HL-60 (cell line): ENCODE measurements at regions not wholly inside any gene's neighbourhood (a gene's known extent, or its start where the extent isn't known, plus 50 kb on each side); places are given as distances from the start of the nearest gene placed in this dataset.

Source experiments
- POLR2AphosphoS5 ChIP-seq: IDR thresholded peaks from 2 replicates; pipeline ENCODE4 v1.6.1; 2012; ENCODE audit warnings: low read depth
- SPI1 ChIP-seq: IDR thresholded peaks from 2 replicates; pipeline ENCODE4 v1.6.1; 2012; ENCODE audit warnings: low read depth, mild to moderate bottlenecking, borderline replicate concordance
- TF ChIP-seq, protein P1 (sequence below): IDR thresholded peaks from 2 replicates; pipeline ENCODE4 v1.6.1; 2012; ENCODE audit warnings: low read depth; ENCODE audit not compliant: insufficient replicate concordance
- TF ChIP-seq, protein P2 (sequence below): IDR thresholded peaks from one replicate; pipeline ENCODE4 v1.5.1; 2011; ENCODE audit warnings: low read length, control low read depth, inconsistent platforms; ENCODE audit not compliant: insufficient read depth

DNA sequence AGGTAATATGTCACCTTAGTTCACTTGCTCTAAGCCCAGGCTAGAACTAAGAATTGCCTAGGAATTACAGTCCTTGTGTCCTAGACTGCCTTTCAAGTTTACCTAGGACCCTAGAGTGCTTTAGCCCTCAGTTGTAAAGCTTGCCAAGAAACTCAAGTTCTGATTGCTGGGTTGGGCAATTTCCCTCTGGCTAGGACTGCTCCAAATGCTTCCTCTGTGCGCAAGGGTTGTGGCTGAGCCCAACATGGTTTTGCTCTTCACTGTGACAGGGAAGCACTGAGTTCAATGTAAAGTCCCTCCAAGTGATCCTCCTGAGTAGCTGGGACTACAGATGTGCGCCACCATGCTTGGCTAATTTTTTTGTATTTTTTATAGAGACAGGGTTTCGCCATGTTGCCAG, 102.3 kb upstream of the NEK7 start:
- TF ChIP-seq, protein P1, sequence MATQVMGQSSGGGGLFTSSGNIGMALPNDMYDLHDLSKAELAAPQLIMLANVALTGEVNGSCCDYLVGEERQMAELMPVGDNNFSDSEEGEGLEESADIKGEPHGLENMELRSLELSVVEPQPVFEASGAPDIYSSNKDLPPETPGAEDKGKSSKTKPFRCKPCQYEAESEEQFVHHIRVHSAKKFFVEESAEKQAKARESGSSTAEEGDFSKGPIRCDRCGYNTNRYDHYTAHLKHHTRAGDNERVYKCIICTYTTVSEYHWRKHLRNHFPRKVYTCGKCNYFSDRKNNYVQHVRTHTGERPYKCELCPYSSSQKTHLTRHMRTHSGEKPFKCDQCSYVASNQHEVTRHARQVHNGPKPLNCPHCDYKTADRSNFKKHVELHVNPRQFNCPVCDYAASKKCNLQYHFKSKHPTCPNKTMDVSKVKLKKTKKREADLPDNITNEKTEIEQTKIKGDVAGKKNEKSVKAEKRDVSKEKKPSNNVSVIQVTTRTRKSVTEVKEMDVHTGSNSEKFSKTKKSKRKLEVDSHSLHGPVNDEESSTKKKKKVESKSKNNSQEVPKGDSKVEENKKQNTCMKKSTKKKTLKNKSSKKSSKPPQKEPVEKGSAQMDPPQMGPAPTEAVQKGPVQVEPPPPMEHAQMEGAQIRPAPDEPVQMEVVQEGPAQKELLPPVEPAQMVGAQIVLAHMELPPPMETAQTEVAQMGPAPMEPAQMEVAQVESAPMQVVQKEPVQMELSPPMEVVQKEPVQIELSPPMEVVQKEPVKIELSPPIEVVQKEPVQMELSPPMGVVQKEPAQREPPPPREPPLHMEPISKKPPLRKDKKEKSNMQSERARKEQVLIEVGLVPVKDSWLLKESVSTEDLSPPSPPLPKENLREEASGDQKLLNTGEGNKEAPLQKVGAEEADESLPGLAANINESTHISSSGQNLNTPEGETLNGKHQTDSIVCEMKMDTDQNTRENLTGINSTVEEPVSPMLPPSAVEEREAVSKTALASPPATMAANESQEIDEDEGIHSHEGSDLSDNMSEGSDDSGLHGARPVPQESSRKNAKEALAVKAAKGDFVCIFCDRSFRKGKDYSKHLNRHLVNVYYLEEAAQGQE: no peak
- TF ChIP-seq, protein P2, sequence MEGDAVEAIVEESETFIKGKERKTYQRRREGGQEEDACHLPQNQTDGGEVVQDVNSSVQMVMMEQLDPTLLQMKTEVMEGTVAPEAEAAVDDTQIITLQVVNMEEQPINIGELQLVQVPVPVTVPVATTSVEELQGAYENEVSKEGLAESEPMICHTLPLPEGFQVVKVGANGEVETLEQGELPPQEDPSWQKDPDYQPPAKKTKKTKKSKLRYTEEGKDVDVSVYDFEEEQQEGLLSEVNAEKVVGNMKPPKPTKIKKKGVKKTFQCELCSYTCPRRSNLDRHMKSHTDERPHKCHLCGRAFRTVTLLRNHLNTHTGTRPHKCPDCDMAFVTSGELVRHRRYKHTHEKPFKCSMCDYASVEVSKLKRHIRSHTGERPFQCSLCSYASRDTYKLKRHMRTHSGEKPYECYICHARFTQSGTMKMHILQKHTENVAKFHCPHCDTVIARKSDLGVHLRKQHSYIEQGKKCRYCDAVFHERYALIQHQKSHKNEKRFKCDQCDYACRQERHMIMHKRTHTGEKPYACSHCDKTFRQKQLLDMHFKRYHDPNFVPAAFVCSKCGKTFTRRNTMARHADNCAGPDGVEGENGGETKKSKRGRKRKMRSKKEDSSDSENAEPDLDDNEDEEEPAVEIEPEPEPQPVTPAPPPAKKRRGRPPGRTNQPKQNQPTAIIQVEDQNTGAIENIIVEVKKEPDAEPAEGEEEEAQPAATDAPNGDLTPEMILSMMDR: no peak
- no peak for TF ChIP-seq POLR2AphosphoS5
- TF ChIP-seq SPI1: no peak
